HCT116 (cell line): ENCODE measurements at regions not wholly inside any gene's neighbourhood (a gene's known extent, or its start where the extent isn't known, plus 50 kb on each side); places are given as distances from the start of the nearest gene placed in this dataset.

ENCODE experiments used
- ATAC-seq: fragments of 200-7000 bp; cut with Tn5 transposase; 2 replicates; pipeline ENCODE4 v1.9.1; 2020; ENCODE audit warnings: mild to moderate bottlenecking, moderate library complexity
- BruUV-seq: library from RNA; stranded (reverse); fragments of 400-500 nt; replicated peaks from 2 replicates; lab custom pipeline; 2021; lab: Mats Ljungman, UMichigan
- CTCF ChIA-PET: fragments of 300-600 bp; sonication (Branson Sonifier 250); formaldehyde crosslinking; loops from one replicate; lab custom pipeline; 2021; ENCODE audit warnings: antibody characterized with exemption; lab: Charles Lee
- POLR2A ChIA-PET: fragments of 300-600, 350-600 bp; sonication (Branson Sonifier 250); formaldehyde crosslinking; loops from one replicate; lab custom pipeline; 2021; ENCODE audit warnings: antibody characterized with exemption; lab: Charles Lee
- RAD21 ChIA-PET, 2 experiments: fragments of 300-600 bp; sonication (Branson Sonifier 250); formaldehyde crosslinking; loops; one replicate each; lab custom pipeline; 2023; ENCODE audit warnings: low total read pairs in 2 of 2; ENCODE audit not compliant: uncharacterized antibody in 2 of 2, unreplicated experiment in 2 of 2, low non-redundant PET in 1 of 2; lab: Charles Lee
- DNase-seq: peaks from one replicate; pipeline ENCODE4 v3.0.0-alpha.2; 2010; ENCODE audit warnings: low read depth, low spot score
- H2AFZ ChIP-seq: fragments of 200-600 bp; shearing (Covaris generic), sonication (generic); 2 replicates; pipeline ENCODE4 v1.6.1; 2017; ENCODE audit warnings: low read depth, mixed run types, mixed read lengths, antibody characterized with exemption, low read length; ENCODE audit not compliant: poor library complexity, severe bottlenecking
- H3K27ac ChIP-seq: 2 replicates; pipeline ENCODE4 v1.5.1; 2012; ENCODE audit warnings: low read depth, low read length
- H3K27me3 ChIP-seq: fragments of 200-600 bp; sonication (generic); 2 replicates; pipeline ENCODE4 v1.6.1; 2016; ENCODE audit warnings: mixed run types, low read length, mixed read lengths; ENCODE audit not compliant: insufficient read depth
- H3K36me3 ChIP-seq, 2 experiments: fragments of 200-500 bp in 1 of 2; fragments of 200-600 bp in 1 of 2; sonication (Bioruptor generic) in 1 of 2; sonication (generic) in 1 of 2; 2 replicates each; pipeline versions ENCODE4 v1.5.1 to v1.6.1; 2014 to 2016; ENCODE audit warnings: low read length in 2 of 2, inconsistent platforms in 1 of 2, mixed read lengths in 1 of 2, mixed run types in 1 of 2; ENCODE audit not compliant: insufficient read depth in 2 of 2, control insufficient read depth in 1 of 2
- H3K4me1 ChIP-seq, 2 experiments: fragments of 200-600 bp in 1 of 2; sonication (generic) in 1 of 2; 2 replicates each; pipeline versions ENCODE4 v1.5.1 to v1.6.1; 2012 to 2017; ENCODE audit warnings: low read length in 2 of 2, inconsistent platforms in 1 of 2, mild to moderate bottlenecking in 1 of 2, mixed read lengths in 1 of 2, mixed run types in 1 of 2, moderate library complexity in 1 of 2; ENCODE audit not compliant: insufficient read depth in 2 of 2, control insufficient read depth in 1 of 2
- H3K4me2 ChIP-seq: fragments of 200-600 bp; sonication (generic); 2 replicates; pipeline ENCODE4 v1.6.1; 2017; ENCODE audit warnings: mixed run types, low read length, mixed read lengths
- H3K4me3 ChIP-seq, 2 experiments: fragments of 200-600 bp in 1 of 2; sonication (generic) in 1 of 2; replicated peaks in 1 of 2; 2 replicates each; pipeline ENCODE4 v1.5.1; 2011 to 2016; ENCODE audit warnings: low read length in 2 of 2, control low read depth in 1 of 2, low read depth in 1 of 2, mild to moderate bottlenecking in 1 of 2, mixed read lengths in 1 of 2, mixed run types in 1 of 2
- H3K79me2 ChIP-seq: fragments of 200-600 bp; sonication (generic); 2 replicates; pipeline ENCODE4 v1.6.1; 2017; ENCODE audit warnings: mild to moderate bottlenecking, mixed run types, low read length, moderate library complexity, mixed read lengths; ENCODE audit not compliant: insufficient read depth
- H3K9ac ChIP-seq: fragments of 200-600 bp; sonication (generic); 2 replicates; pipeline ENCODE4 v1.6.1; 2016; ENCODE audit warnings: low read length, mixed read lengths
- H3K9me2 ChIP-seq: fragments of 200-600 bp; sonication (generic), shearing (Covaris generic); 2 replicates; pipeline ENCODE4 v1.6.1; 2017; ENCODE audit warnings: mixed run types, mild to moderate bottlenecking, moderate library complexity; ENCODE audit not compliant: insufficient read depth
- H3K9me3 ChIP-seq, 2 experiments: fragments of 200-500 bp in 1 of 2; fragments of 200-600 bp in 1 of 2; sonication (Bioruptor generic) in 1 of 2; sonication (generic) in 1 of 2; 2 replicates each; pipeline ENCODE4 v1.6.1; 2014 to 2017; ENCODE audit warnings: low read length in 2 of 2, mixed read lengths in 2 of 2, inconsistent platforms in 1 of 2, low read depth in 1 of 2, mild to moderate bottlenecking in 1 of 2, mixed run types in 1 of 2, moderate library complexity in 1 of 2; ENCODE audit not compliant: control insufficient read depth in 1 of 2, insufficient read depth in 1 of 2
- H4K20me1 ChIP-seq: fragments of 200-600 bp; sonication (generic), shearing (Covaris generic); 2 replicates; pipeline ENCODE4 v1.6.1; 2017; ENCODE audit warnings: mixed run types, mild to moderate bottlenecking, moderate library complexity; ENCODE audit not compliant: insufficient read depth
- CBX3 ChIP-seq: IDR thresholded peaks from 2 replicates; pipeline ENCODE4 v1.6.1; 2012; ENCODE audit warnings: low read depth
- CTCF ChIP-seq, 3 experiments: fragments of 200-600 bp in 1 of 3; sonication (generic) in 1 of 3; IDR thresholded peaks in 2 of 3; conservative IDR thresholded peaks in 1 of 3; 2 replicates each; pipeline ENCODE4 v1.5.1; 2012 to 2017; ENCODE audit warnings: low read depth in 2 of 3, low read length in 2 of 3, antibody characterized with exemption in 1 of 3, borderline replicate concordance in 1 of 3, control low read depth in 1 of 3, mild to moderate bottlenecking in 1 of 3, mixed read lengths in 1 of 3, mixed run types in 1 of 3, moderate library complexity in 1 of 3; ENCODE audit not compliant: insufficient read depth in 1 of 3
- EGR1 ChIP-seq: IDR thresholded peaks from 2 replicates; pipeline ENCODE4 v1.6.1; 2012; ENCODE audit warnings: low read depth
- FOSL1 ChIP-seq: IDR thresholded peaks from 2 replicates; pipeline ENCODE4 v1.6.1; 2012; ENCODE audit warnings: low read depth
- REST ChIP-seq: IDR thresholded peaks from 2 replicates; pipeline ENCODE4 v1.6.1; 2012; ENCODE audit warnings: low read depth
- YY1 ChIP-seq: IDR thresholded peaks from 2 replicates; pipeline ENCODE4 v1.6.1; 2011; ENCODE audit warnings: low read length, low read depth, moderate library complexity, mild to moderate bottlenecking; ENCODE audit not compliant: insufficient replicate concordance; ENCODE audit errors: extremely low read depth
- ZFX ChIP-seq: fragments of 450-650 bp; IDR thresholded peaks from 2 replicates; pipeline ENCODE4 v1.6.1; 2017
- ZNF274 ChIP-seq: fragments of 200-500 bp; sonication (Bioruptor generic); IDR thresholded peaks from 2 replicates; pipeline ENCODE4 v1.6.1; 2014; ENCODE audit warnings: mild to moderate bottlenecking, low read depth, low read length, inconsistent platforms
- intact Hi-C: fragments of 100-400 bp; cut with micrococcal nuclease; formaldehyde crosslinking; loops from 2 replicates; pipeline ENCODE4 v1.10.0; 2022
- TF ChIP-seq, protein P1 (sequence below): IDR thresholded peaks from 2 replicates; pipeline ENCODE4 v1.6.1; 2011; ENCODE audit warnings: mild to moderate bottlenecking, low read length, moderate library complexity; ENCODE audit not compliant: insufficient replicate concordance; ENCODE audit errors: extremely low read depth

DNA sequence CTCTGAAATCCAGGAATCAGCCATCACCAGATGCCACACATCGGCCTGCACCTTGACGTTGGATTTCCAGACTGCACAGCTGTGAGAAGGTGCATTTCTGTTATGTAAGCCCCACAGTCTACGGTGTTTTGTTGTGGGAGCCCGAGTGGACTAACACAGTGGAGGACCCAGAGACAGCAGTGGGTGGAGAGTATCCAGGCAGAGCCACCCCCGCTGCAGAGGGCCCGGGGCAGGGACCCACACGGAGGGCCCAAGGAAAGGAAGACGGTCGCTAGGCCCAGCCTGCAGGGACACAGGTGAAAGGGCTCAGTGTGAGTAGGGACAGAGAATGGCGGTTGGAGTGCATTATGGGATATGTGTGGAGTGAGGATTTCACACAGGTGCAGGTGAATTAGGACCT, 288.3 kb upstream of the AJAP1 start:
- intact Hi-C loops: no loop called here
- Histone ChIP-seq H4K20me1 (no peaks in the 10 kb centered on the region), H3K27me3 (no peaks in the 10 kb centered on the region), H3K9me3 (peaks cover 0 to 7% of the 10 kb centered on the region in 2 experiments; a peak in 1 of 4 replicates)
- no TSS peak for BruUV-seq
- CTCF ChIA-PET: no interaction called here
- ATAC-seq: no peak
- no peak for TF ChIP-seq CTCF (IDR thresholded peaks at IDR 0.05 in 2 of 3, conservative IDR thresholded peaks at IDR 0.05 in 1 of 3; ENCODE audit: borderline replicate concordance in 1 of 3, insufficient read depth in 1 of 3, low read depth in 2 of 3, low read length in 2 of 3)
- no peak for TF ChIP-seq YY1
- TF ChIP-seq EGR1: no peak
- TF ChIP-seq ZNF274: no peak
- no peak for TF ChIP-seq CBX3
- TF ChIP-seq, protein P1, sequence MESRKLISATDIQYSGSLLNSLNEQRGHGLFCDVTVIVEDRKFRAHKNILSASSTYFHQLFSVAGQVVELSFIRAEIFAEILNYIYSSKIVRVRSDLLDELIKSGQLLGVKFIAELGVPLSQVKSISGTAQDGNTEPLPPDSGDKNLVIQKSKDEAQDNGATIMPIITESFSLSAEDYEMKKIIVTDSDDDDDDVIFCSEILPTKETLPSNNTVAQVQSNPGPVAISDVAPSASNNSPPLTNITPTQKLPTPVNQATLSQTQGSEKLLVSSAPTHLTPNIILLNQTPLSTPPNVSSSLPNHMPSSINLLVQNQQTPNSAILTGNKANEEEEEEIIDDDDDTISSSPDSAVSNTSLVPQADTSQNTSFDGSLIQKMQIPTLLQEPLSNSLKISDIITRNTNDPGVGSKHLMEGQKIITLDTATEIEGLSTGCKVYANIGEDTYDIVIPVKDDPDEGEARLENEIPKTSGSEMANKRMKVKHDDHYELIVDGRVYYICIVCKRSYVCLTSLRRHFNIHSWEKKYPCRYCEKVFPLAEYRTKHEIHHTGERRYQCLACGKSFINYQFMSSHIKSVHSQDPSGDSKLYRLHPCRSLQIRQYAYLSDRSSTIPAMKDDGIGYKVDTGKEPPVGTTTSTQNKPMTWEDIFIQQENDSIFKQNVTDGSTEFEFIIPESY: no peak
- TF ChIP-seq FOSL1: no peak
- no peak for TF ChIP-seq REST
- no peak for TF ChIP-seq ZFX
- TF ChIP-seq, all 23 proteins: peak for 0
- no peaks in the 10 kb centered on the region for H3K36me3 ChIP-seq
- H3K4me1 ChIP-seq: no peaks in the 10 kb centered on the region
- H3K9ac ChIP-seq: no peak overlapping the region
- ChIA-PET RAD21 (no interaction called here), POLR2A (no interaction called here)
- no peak overlapping the region for H3K4me2 ChIP-seq
- H3K27ac ChIP-seq: no peak overlapping the region
- no peak overlapping the region for H3K4me3 ChIP-seq
- H2AFZ ChIP-seq: no peak overlapping the region
- no peaks in the 10 kb centered on the region for H3K79me2 ChIP-seq
- no peak for DNase-seq
- H3K9me2 ChIP-seq: no peaks in the 10 kb centered on the region
